IMR-90 (cell line): ENCODE measurements at regions not wholly inside any gene's neighbourhood (a gene's known extent, or its start where the extent isn't known, plus 50 kb on each side); places are given as distances from the start of the nearest gene placed in this dataset.

ENCODE experiments used
- ATAC-seq: fragments of 200-7000 bp; cut with Tn5 transposase; 2 replicates; pipeline ENCODE4 v1.9.1; 2020; ENCODE audit warnings: low read depth, mild to moderate bottlenecking, moderate library complexity
- BruUV-seq: library from RNA; stranded (reverse); fragments of 400-500 nt; replicated peaks from 2 replicates; lab custom pipeline; 2021; lab: Mats Ljungman, UMichigan
- CTCF ChIA-PET: fragments of 300-600 bp; formaldehyde crosslinking; extraction: SDS; loops from one replicate; lab custom pipeline; 2021; ENCODE audit warnings: antibody characterized with exemption; lab: Yijun Ruan, JAX
- POLR2A ChIA-PET: fragments of 300-600 bp; sonication (Branson Sonifier 250); formaldehyde crosslinking; loops from one replicate; lab custom pipeline; 2022; ENCODE audit warnings: antibody characterized with exemption; ENCODE audit not compliant: unreplicated experiment; lab: Charles Lee
- DNase-seq: peaks from one replicate; pipeline ENCODE4 v3.0.0; 2013
- H2AFZ ChIP-seq: replicated peaks from 2 replicates; pipeline ENCODE3; 2013; ENCODE audit warnings: low read length, mild to moderate bottlenecking; ENCODE audit not compliant: poor library complexity
- H2AK5ac ChIP-seq: 2 replicates; pipeline ENCODE4 v1.6.1; 2013; ENCODE audit warnings: low read depth, low read length, inconsistent platforms
- H2AK9ac ChIP-seq: replicated peaks from 2 replicates; pipeline ENCODE3; 2013; ENCODE audit warnings: mild to moderate bottlenecking, low read depth, low read length, moderate library complexity; ENCODE audit not compliant: poor library complexity
- H2BK120ac ChIP-seq: 2 replicates; pipeline ENCODE4 v1.6.1; 2013; ENCODE audit warnings: low read depth, low read length, inconsistent platforms
- H2BK15ac ChIP-seq: 3 replicates; pipeline ENCODE4 v1.6.1; 2013; ENCODE audit warnings: low read depth, low read length, inconsistent platforms
- H2BK20ac ChIP-seq: 2 replicates; pipeline ENCODE4 v1.6.1; 2013; ENCODE audit warnings: low read depth, mild to moderate bottlenecking, inconsistent platforms, low read length, moderate library complexity
- H2BK5ac ChIP-seq: 2 replicates; pipeline ENCODE4 v1.6.1; 2013; ENCODE audit warnings: mild to moderate bottlenecking, low read depth, low read length, inconsistent platforms; ENCODE audit not compliant: poor library complexity, severe bottlenecking
- H3K14ac ChIP-seq: replicated peaks from 2 replicates; pipeline ENCODE4 v1.6.1; 2013; ENCODE audit warnings: low read depth, low read length, inconsistent platforms
- H3K18ac ChIP-seq: 2 replicates; pipeline ENCODE4 v1.6.1; 2013; ENCODE audit warnings: low read depth, low read length, control low read depth
- H3K23ac ChIP-seq: 2 replicates; pipeline ENCODE4 v1.6.1; 2013; ENCODE audit warnings: low read depth, low read length, inconsistent platforms
- H3K27ac ChIP-seq: 2 replicates; pipeline ENCODE4 v1.5.1; 2013; ENCODE audit warnings: mild to moderate bottlenecking, control low read depth, low read length; ENCODE audit not compliant: insufficient read depth
- H3K27me3 ChIP-seq: 2 replicates; pipeline ENCODE4 v1.6.1; 2013; ENCODE audit warnings: low read length; ENCODE audit not compliant: control insufficient read depth, insufficient read depth
- H3K36me3 ChIP-seq: 2 replicates; pipeline ENCODE4 v1.6.1; 2013; ENCODE audit warnings: low read length, mixed read lengths; ENCODE audit not compliant: control insufficient read depth, insufficient read depth
- H3K4ac ChIP-seq: 2 replicates; pipeline ENCODE4 v1.6.1; 2013; ENCODE audit warnings: low read depth, low read length, inconsistent platforms
- H3K4me1 ChIP-seq: 2 replicates; pipeline ENCODE4 v1.6.1; 2013; ENCODE audit warnings: low read length, mixed read lengths; ENCODE audit not compliant: control insufficient read depth, insufficient read depth
- H3K4me2 ChIP-seq: 2 replicates; pipeline ENCODE4 v1.6.1; 2013; ENCODE audit warnings: low read depth, mild to moderate bottlenecking, control low read depth, low read length, moderate library complexity
- H3K4me3 ChIP-seq: 2 replicates; pipeline ENCODE4 v1.5.1; 2013; ENCODE audit warnings: low read depth, mild to moderate bottlenecking, control low read depth, low read length, moderate library complexity; ENCODE audit not compliant: insufficient read depth
- H3K56ac ChIP-seq: 2 replicates; pipeline ENCODE4 v1.6.1; 2013; ENCODE audit warnings: low read length, inconsistent platforms; ENCODE audit not compliant: insufficient read depth; ENCODE audit errors: extremely low read depth
- H3K79me1 ChIP-seq, 2 experiments: 2 replicates each; pipeline ENCODE4 v1.6.1; 2013; ENCODE audit warnings: low read length in 2 of 2, inconsistent platforms in 1 of 2, low read depth in 1 of 2
- H3K9ac ChIP-seq: 2 replicates; pipeline ENCODE4 v1.6.1; 2013; ENCODE audit warnings: low read depth, low read length, control low read depth
- H3K9me1 ChIP-seq: 2 replicates; pipeline ENCODE4 v1.6.1; 2013; ENCODE audit warnings: low read length, inconsistent platforms; ENCODE audit not compliant: insufficient read depth
- H3K9me3 ChIP-seq: 2 replicates; pipeline ENCODE4 v1.6.1; 2013; ENCODE audit warnings: low read length; ENCODE audit not compliant: control insufficient read depth, insufficient read depth
- H4K20me1 ChIP-seq: 2 replicates; pipeline ENCODE4 v1.6.1; 2013; ENCODE audit warnings: low read length, inconsistent platforms; ENCODE audit not compliant: insufficient read depth
- H4K5ac ChIP-seq: 2 replicates; pipeline ENCODE4 v1.6.1; 2013; ENCODE audit warnings: mild to moderate bottlenecking, low read depth, low read length, control low read depth
- H4K8ac ChIP-seq, 2 experiments: 2 replicates each; pipeline ENCODE4 v1.6.1; 2013; ENCODE audit warnings: low read depth in 2 of 2, low read length in 2 of 2, control low read depth in 1 of 2, inconsistent platforms in 1 of 2
- H4K91ac ChIP-seq: 2 replicates; pipeline ENCODE4 v1.6.1; 2013; ENCODE audit warnings: low read depth, low read length, inconsistent platforms; ENCODE audit not compliant: insufficient read depth
- BHLHE40 ChIP-seq: fragments of 150-350 bp; IDR thresholded peaks from 2 replicates; pipeline ENCODE4 v1.6.1; 2016; ENCODE audit warnings: mild to moderate bottlenecking, low read depth, low read length
- CEBPB ChIP-seq: IDR thresholded peaks from 2 replicates; pipeline ENCODE4 v1.6.1; 2012; ENCODE audit warnings: low read depth, low read length, improper control_type of control experiment
- CHD1 ChIP-seq: IDR thresholded peaks from 2 replicates; pipeline ENCODE4 v1.6.1; 2012; ENCODE audit warnings: low read depth, low read length, improper control_type of control experiment
- CTCF ChIP-seq: conservative IDR thresholded peaks from 2 replicates; pipeline ENCODE4 v1.5.1; 2012; ENCODE audit warnings: mild to moderate bottlenecking, low read depth, low read length, improper control_type of control experiment
- RAD21 ChIP-seq: IDR thresholded peaks from 2 replicates; pipeline ENCODE4 v1.6.1; 2012; ENCODE audit warnings: low read length, improper control_type of control experiment
- RCOR1 ChIP-seq: IDR thresholded peaks from 2 replicates; pipeline ENCODE4 v1.6.1; 2012; ENCODE audit warnings: mild to moderate bottlenecking, low read length, improper control_type of control experiment; ENCODE audit not compliant: insufficient replicate concordance
- RFX5 ChIP-seq: IDR thresholded peaks from 2 replicates; pipeline ENCODE4 v1.8.0; 2012; ENCODE audit warnings: low read depth, mild to moderate bottlenecking, low read length, moderate library complexity
- SMC3 ChIP-seq: fragments of 150-350 bp; IDR thresholded peaks from 2 replicates; pipeline ENCODE4 v1.6.1; 2016; ENCODE audit warnings: low read depth, mild to moderate bottlenecking, antibody characterized with exemption, low read length, moderate library complexity
- WGBS, 2 experiments: methylation state at CpG; one replicate each; pipeline versions ENCODE4 v1.1.5 to v1.1.7; 2013; ENCODE audit warnings: missing lambda C conversion rate in 2 of 2; ENCODE audit not compliant: insufficient read length in 1 of 2; ENCODE audit errors: extremely low coverage in 2 of 2; 5-methylcytosine and 5-hydroxymethylcytosine counted together
- dilution Hi-C: fragments of 300-500 bp; cut with HindIII; formaldehyde crosslinking; loops from one replicate; pipeline ENCODE4 v1.14.3; 2018; ENCODE audit warnings: low sequenced_read_pairs; ENCODE audit not compliant: unreplicated experiment
- in situ Hi-C: fragments of 300-500 bp; cut with MboI; formaldehyde crosslinking; loops from 3 replicates; pipeline ENCODE4 v1.14.3; 2019; ENCODE audit warnings: low sequenced_read_pairs, inconsistent platforms, mixed read lengths
- intact Hi-C: fragments of 100-400 bp; cut with micrococcal nuclease; formaldehyde crosslinking; loops from 2 replicates; pipeline ENCODE4 v1.10.0; 2022
- TF ChIP-seq, protein P1 (sequence below): fragments of 150-350 bp; IDR thresholded peaks from 2 replicates; pipeline ENCODE4 v1.6.1; 2017; ENCODE audit warnings: mild to moderate bottlenecking, antibody characterized with exemption, low read length, low read depth

DNA sequence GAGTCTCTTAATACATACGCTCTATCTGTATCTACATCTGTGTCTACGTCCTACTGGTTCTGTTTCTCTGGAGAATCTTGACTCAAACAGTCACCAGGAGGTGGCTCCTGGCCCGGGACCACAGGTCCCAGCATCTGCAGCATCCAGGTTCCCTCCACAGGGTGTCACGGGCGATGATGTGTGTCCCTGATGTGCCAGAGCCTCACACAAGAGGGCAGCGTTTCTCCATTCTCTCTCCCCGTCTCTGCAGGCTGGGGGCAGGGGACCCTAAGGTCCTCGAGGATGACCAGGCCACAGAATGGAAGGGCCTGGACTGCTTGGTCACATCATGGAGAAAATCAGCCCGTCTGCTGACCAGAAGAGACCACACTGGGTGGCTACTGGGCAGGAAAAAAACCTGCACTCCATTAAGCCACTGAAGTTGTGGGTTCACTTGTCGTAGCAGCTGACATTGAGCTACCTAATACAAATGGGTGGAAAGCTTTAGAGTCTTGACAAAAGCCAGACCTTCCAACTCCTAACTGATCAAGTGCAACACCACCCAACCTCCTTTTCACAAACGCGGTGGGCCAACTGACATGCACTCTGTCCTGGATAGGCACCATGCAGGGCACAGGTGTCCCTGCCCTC, 392.5 kb downstream of the CTTN start:
- Histone ChIP-seq H2BK20ac (no peak overlapping the region), H2BK120ac (no peak overlapping the region), H3K36me3 (no peaks in the 10 kb centered on the region), H3K4me3 (no peak overlapping the region), H3K4me2 (no peak overlapping the region), H3K9me1 (0 out of 2 replicates have a peak, but pooled peaks cover 3% of the 10 kb centered on the region), H3K27me3 (no peaks in the 10 kb centered on the region), H2AK9ac (no peak overlapping the region), H2AFZ (no peak overlapping the region), H4K5ac (no peak overlapping the region), H3K9ac (no peak overlapping the region), H3K23ac (no peak overlapping the region), H3K4ac (no peak overlapping the region), H4K20me1 (no peaks in the 10 kb centered on the region), H3K9me3 (peaks cover 5% of the 10 kb centered on the region), H2AK5ac (no peak overlapping the region), H4K8ac (no peak overlapping the region), H3K4me1 (peaks cover 12% of the 10 kb centered on the region), H3K56ac (no peak overlapping the region), H2BK5ac (no peak overlapping the region), H3K79me1 (peaks cover 0 to 2% of the 10 kb centered on the region in 2 experiments; a peak in 1 of 4 replicates), H3K27ac (no peak overlapping the region), H4K91ac (no peak overlapping the region), H2BK15ac (no peak overlapping the region), H3K14ac (no peak overlapping the region), H3K18ac (no peak overlapping the region)
- in situ Hi-C loops (no loop called here), dilution Hi-C loops (no loop called here), intact Hi-C loops (no loop called here)
- CTCF ChIA-PET: interaction anchor here (0.7 kb wide), 1 partner anchor 11 kb away, joined by 3 read pairs; no protein-coding TSS in a partner anchor
- no peak for ATAC-seq
- WGBS, 2 experiments: 53% methylated on average over 2 of the region's 12 CpGs; no CpG with 5 or more reads in 1 of the 2 experiments
- DNase-seq: no peak
- POLR2A ChIA-PET: no interaction called here
- TF ChIP-seq, protein P1, sequence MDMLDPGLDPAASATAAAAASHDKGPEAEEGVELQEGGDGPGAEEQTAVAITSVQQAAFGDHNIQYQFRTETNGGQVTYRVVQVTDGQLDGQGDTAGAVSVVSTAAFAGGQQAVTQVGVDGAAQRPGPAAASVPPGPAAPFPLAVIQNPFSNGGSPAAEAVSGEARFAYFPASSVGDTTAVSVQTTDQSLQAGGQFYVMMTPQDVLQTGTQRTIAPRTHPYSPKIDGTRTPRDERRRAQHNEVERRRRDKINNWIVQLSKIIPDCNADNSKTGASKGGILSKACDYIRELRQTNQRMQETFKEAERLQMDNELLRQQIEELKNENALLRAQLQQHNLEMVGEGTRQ: no peak
- TF ChIP-seq SMC3 (0 out of 2 replicates have a peak, but pooled peaks have one; percentile 13), CTCF (peak; percentile 28), BHLHE40 (no peak), RFX5 (no peak), CEBPB (no peak), CHD1 (no peak), RAD21 (peak; percentile 29; the same call in 1 of the 2 replicates), RCOR1 (no peak)
- no TSS peak for BruUV-seq
